Renal pelvis (tissue), 1 donor: ENCODE measurements at regions not wholly inside any gene's neighbourhood (a gene's known extent, or its start where the extent isn't known, plus 50 kb on each side); places are given as distances from the start of the nearest gene placed in this dataset.

Source experiments
- DNase-seq: peaks from one replicate; pipeline ENCODE4 v3.0.0-alpha.2; 2013

DNA sequence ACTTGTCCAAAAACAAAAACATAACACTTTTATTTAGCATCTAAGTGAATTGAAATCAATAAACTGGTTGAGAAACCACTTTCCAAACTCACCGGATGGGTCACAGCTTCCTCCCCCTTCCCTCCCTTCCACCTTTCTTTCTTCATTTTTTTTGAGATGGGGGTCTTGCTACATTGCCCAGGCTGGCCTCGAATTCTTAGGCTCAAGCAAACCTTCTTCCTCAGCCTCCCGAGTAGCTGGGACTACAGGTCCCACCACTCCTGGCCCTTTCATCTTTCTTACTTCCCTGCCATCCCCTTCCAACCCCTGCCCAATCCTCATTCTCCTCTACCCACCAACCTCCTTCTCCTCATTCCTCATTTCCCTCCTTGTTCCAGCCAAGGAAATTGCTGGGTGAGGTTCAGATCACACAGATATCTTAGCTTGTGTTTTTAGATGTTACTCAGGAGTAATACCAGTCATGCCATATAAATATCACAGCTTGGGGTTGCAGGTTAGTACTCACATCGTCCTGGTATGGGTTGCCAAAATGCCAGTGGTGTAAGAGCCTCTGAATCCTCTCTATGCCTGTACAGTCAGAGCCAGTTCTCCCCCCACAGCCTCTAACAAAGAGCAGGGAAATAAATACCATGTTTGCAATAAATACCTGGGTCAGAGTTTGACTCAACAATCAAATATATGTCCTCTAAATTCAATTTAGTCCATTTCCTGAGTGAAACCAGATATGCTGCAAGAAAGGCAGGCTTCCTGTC, 132.7 kb upstream of the NDUFV2 start:
- DNase-seq: no peak

GRCh38 chr18:8970843-8971242, 131.7 kb upstream of the NDUFV2 start:
- no peak for DNase-seq

GRCh38 chr18:8972116-8972515, 130.4 kb upstream of the NDUFV2 start:
- no peak for DNase-seq

DNA sequence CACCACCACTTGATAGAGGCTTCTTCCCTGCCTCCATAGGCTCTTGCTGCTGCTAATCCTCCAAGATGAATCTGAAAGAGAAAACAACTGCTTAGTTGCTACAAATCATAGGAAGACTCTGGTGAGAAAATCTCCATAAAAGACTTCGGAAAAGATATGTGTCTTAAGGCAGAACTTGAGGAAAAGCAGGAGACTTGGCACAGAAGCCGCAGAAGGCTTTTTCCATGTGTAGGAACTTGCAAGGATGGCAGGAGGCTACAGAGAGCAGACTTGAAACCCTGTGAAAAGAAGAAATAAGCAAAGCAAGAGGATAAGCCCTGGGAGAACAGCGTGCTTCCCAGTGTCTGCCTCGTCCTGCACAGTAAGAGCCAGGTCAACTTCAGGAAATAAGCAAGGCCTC, 128.2 kb upstream of the NDUFV2 start:
- DNase-seq: no peak

DNA sequence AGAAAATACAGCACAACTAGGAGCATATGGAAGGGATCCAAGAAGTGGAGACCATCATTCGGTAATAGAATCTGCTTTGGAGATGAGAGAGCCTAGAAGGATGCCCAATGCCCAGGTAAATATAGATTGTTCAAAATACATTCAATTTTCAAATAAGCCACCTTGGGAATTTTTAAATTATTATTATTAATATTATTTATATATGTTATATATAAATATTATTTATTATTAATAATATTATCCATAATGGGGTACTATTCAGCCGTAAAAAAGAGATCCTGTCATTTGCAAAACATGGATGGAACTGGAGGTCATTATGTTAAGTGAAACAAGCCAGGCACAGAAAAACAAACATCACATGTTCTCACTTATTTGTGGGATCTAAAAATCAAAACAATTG, 127.8 kb upstream of the NDUFV2 start:
- no peak for DNase-seq

- no peak for DNase-seq
Observed at GRCh38 chr18:8975624-8976023, 126.9 kb upstream of the NDUFV2 start.

DNA sequence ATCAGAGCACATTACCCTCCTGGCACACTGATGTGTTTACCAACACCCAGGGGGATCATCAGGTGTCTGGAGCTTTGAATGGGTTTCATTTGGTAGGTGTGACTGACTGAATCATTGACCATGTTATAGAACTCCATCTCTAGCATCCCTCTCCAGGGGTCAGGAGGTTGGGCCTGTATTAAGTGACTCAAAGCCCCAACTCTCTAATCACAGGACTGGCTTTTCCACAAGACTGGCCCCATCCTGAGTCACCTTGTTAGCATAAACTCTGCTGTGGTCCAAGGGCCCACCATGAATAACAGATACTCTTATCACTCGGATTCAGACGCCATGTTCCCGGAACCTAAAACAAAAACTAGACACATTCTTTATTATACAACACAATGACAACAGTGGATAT, 125.9 kb upstream of the NDUFV2 start:
- DNase-seq: no peak

DNA sequence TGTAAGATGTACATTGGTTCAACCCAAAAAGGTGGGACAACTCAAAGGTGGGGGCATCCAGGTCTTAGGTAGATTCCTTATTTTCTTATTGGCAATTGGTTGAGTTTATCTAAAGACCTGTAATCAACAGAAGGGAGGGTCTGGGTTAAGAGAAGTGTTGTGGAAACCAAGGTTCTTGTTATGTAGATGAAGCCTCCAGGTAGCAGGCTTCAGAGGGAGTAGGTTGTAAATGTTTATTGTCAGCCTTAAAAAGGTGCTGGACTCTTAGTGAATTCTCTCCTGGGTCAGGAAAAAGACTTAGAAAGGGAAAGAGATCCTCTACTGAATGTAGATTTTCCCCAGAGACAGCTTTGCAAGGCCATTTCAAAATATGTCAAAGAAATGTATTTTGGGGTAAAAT, 125.3 kb upstream of the NDUFV2 start:
- DNase-seq: no peak

- DNase-seq: no peak
Observed at GRCh38 chr18:8977701-8978100, 124.8 kb upstream of the NDUFV2 start.

GRCh38 chr18:8978394-8978793, 124.1 kb upstream of the NDUFV2 start:
- no peak for DNase-seq

DNA sequence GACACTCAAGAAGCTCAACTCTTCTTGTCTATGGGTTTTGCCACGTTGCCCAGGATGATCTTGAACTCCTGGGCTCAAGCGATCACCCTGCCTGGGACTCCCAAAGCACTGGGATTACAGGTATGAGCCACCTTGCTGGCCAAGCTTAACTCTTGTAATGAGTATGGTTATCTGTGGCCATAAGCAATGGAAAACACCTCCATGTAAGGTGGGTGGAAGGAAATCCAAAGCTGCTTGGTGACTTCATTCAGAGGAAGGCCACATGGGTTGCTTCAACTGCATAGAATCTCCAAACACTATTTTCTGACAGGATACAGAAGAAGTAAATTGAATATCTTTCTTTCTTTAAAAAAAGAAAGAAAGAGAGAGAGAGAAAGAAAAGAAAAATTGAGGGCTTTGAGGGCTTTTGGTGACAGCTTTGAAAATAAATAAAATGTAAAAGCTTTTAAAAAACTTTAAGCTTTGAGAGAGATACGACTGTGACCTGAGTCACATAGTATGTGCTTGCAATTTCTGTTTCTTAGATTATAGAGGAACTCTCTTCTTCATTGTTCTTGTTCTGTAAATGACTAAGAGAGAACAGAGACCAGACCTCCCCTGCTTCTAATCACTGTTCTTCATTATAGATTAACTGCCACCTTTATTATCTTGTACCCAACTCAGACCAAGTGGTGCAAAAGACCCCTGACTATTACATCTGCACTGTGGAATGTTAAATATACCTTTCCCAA, 123.1 kb upstream of the NDUFV2 start:
- DNase-seq: no peak

GRCh38 chr18:8980496-8980895, 122.0 kb upstream of the NDUFV2 start:
- no peak for DNase-seq

DNA sequence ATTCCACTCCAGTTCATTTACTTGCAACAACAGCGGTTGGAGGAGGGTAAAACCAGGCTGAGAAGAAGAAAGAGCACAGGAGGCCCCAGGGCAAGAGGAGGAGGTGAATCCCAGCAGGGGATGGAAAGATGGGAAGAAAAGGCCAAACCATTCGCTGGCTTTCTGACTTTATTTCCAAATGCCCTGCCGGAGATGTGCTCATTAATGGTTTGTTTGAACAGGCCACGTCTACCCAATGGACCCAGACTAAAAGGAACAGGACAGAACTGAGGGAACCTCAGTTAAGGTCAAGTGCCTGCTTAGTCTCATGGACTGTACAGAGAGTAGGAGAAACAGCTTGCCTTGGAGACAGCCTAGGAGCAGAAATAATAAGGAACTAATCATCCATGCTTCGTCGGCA, 121.6 kb upstream of the NDUFV2 start:
- DNase-seq: no peak

DNA sequence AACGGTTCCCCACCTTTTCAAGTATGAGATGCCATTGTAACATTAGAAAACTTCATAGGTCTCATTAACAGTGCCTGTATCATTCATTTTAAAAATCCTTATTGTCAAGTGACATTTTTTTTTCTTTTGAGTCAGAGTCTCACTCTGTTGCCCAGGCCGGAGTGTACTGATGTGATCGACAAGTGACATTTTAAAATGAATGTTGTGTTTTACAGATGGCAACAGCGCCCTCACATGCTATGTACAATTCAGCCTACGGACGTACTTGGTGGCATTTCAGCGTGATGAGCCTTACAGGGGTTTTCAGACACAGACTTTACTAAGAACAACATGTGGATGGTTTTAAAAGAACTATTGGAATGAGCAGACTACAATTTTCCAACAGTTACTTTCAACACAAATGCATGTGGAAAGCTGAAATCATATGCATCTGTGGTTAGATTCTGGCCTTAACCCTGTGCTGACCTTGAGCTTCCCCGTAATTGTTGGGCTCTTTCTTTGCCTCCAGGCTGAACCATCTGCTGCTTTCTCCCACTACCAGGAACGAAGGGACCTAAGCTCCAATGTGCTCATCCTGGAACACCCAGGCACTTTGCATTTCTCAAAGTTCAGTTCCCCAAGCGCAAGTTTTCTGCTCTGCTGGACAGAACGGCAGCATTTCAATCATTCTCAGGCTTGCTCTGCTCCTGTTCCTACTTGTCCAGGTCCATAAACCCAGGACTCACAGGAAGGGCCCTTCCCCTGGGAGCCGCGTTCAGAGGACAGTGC, 119.9 kb upstream of the NDUFV2 start:
- DNase-seq: no peak

DNA sequence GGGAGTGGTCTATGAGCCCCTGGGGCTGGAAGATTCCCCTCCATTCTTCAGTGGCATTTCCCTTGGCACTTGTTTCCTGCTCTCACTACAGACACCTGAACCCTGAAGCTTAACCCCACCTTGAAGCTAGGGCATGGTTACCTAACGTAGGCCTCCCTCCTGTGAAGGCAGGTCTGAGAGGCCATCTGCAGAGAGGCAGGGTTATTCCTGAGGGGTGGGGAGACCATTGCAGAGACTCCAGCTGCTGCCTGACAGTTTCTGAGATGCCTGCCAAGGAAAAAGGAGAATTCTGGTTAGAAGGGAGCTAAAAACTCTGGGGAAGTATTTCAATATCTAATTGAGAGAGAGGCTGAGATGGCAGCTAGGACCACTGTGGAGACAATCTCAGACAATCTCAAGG, 119.3 kb upstream of the NDUFV2 start:
- DNase-seq: no peak

DNA sequence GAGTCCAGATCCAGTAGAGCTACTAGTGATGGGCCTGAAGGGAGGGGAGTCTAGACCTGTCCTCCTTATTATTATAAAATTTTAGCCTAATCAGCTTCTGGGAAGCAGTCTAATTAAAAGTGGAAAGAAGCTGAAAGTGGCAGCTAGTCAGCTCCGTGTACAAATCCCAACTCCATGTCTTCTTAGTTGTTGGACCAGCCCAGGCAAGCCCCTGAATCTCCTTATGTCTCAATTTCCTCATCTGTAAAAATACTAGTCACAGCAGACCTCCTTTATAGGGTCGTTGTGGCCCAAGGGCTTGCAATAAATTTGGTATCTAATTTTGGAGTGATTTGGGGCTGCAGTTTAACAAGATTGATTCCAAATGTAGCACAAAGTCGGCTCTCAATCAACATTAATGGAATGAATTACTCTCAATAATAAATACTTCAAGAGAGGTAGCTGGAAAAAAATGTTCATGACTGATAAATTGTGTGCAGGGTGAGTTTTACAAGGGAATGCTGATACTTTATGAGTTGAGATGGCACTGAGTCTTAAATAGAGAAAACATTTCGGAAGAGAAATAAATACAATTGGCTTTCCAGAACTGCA, 118.3 kb upstream of the NDUFV2 start:
- DNase-seq: no peak

DNA sequence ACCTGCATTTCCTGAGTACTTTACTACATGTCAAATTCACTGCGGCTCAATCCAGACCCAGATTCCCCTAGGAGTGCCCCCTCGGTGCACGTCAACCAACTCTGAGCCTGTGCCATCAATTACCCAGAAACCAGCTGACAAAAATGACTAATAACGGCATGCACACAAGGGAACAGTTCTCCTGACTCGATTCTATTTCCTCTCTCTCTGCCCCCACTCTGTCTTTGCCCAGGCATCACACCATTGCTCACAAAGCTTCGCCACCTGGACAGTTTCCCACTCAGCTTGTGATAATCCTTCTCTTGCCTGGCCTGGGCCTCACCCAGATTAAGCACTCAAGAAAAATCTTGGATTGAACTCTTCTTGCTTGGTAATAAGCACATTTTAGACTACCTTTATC, 115.3 kb upstream of the NDUFV2 start:
- no peak for DNase-seq

GRCh38 chr18:8988260-8988871, 114.1 kb upstream of the NDUFV2 start:
- peak; percentile 53 for DNase-seq

DNA sequence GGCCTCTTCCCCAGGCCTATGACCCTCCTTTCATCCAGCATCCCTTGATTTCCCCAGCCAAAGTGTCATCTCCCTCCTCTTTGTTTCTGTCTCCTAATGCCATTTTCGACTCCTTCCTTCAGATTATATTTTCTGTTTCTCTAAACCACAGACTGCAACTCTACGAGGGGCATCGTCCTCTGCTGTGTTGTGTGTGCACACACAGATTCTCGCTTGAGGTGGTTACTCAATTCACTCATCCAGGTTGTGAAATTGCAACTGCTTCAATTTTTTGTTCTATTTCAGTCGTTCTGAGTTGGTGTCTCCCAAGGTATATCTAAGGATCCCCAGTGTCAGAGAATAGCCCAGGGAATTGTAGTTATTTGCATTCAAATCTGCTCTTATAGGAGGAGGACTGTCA, 113.5 kb upstream of the NDUFV2 start:
- no peak for DNase-seq

GRCh38 chr18:8989855-8990254, 112.6 kb upstream of the NDUFV2 start:
- DNase-seq: no peak

DNA sequence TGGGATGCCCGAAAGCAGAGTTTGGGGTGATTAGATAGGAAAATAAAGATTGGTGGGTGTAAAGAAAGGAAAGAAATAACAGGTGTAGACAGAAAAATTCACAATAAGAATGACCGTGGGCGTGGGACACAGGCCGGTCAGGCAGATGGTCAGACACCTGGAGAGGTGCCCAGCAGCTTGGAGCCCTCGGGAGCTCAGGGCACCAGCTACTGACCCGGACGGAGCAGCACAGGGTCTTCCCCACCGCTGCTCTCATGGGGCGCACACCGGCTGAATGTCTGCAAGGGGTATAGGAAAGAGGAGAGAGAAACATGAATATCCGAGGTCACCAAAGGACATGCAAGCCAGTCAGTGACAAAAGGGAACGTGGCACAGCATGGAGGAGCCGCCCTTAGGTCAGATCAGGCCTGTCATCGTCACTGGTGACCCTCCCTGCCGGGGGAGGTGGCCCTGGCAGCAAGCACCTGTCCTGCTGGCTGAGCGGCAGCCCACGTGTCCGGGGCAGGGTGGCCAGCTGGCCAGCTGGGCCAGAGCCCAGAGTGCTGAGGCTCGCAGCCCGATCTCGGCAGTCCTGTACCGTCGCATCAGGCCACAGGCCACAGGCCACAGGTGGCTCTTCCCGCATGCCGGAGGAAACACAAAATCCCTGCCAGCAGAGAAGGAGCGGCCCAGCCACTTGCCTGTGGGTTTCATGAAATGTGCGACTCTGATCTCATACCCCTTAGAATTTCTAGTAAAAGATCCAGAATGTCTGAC, 112.0 kb upstream of the NDUFV2 start:
- DNase-seq: no peak
